Right lobe of liver (tissue), 4 donors: ENCODE measurements at regions not wholly inside any gene's neighbourhood (a gene's known extent, or its start where the extent isn't known, plus 50 kb on each side); places are given as distances from the start of the nearest gene placed in this dataset.

Source experiments
- POLR2A ChIP-seq: fragments of 450-650 bp; IDR thresholded peaks from one replicate; pipeline ENCODE4 v1.6.1; 2017; ENCODE audit warnings: antibody characterized with exemption, mild to moderate bottlenecking
- TF ChIP-seq, protein P1 (sequence below), 4 donors: fragments of 200-600 bp in 3 of 4; fragments of 450-650 bp in 1 of 4; IDR thresholded peaks; one replicate each; pipeline versions ENCODE4 v1.5.1 to v1.8.0; 2016 to 2022; ENCODE audit warnings: antibody characterized with exemption in 4 of 4, mild to moderate bottlenecking in 2 of 4
- donor health status: DM: no; HTN: no; CAD: no.
- donor health status: DM: no; HTN: no; CAD: no.
- donor health status: DM: no; HTN: yes; CAD: no.

DNA sequence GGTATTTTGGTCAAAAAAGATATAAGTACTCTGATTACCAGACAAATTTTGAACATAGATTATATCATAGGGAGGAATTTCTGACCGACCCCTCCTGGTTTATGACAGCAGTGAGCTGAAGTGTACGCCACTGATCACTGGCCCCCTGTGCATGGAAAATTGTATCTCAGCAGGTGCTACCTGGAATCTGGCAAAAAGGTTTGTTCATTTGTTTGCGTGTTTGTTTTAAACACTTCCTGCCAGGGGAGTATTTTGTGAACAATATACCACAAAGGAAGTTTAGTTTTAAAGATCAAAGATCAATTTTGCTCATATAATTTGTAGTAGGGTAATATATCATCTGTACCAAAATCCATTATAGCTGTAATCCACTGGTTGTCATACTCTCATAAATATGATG, 219.7 kb upstream of the TENM3 start:
- TF ChIP-seq POLR2A = no peak
- TF ChIP-seq, protein P1, sequence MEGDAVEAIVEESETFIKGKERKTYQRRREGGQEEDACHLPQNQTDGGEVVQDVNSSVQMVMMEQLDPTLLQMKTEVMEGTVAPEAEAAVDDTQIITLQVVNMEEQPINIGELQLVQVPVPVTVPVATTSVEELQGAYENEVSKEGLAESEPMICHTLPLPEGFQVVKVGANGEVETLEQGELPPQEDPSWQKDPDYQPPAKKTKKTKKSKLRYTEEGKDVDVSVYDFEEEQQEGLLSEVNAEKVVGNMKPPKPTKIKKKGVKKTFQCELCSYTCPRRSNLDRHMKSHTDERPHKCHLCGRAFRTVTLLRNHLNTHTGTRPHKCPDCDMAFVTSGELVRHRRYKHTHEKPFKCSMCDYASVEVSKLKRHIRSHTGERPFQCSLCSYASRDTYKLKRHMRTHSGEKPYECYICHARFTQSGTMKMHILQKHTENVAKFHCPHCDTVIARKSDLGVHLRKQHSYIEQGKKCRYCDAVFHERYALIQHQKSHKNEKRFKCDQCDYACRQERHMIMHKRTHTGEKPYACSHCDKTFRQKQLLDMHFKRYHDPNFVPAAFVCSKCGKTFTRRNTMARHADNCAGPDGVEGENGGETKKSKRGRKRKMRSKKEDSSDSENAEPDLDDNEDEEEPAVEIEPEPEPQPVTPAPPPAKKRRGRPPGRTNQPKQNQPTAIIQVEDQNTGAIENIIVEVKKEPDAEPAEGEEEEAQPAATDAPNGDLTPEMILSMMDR (IDR thresholded peaks at IDR 0.05) = no peak
